Astrocyte (in vitro differentiated cells and primary cell): ENCODE measurements at regions not wholly inside any gene's neighbourhood (a gene's known extent, or its start where the extent isn't known, plus 50 kb on each side); places are given as distances from the start of the nearest gene placed in this dataset.
A peak's percentile ranks its signal among the peaks of the same experiment; 100 is the strongest.

Experiments
- DNase-seq: peaks from one replicate; pipeline ENCODE4 v3.0.0-alpha.2; 2010; ENCODE audit warnings: low read depth
- FAIRE-seq: peaks from 2 replicates; lab custom pipeline; 2011; peaks lifted over from hg19 to GRCh38; lab: Jason Lieb, UNC
- H2AFZ ChIP-seq: 2 replicates; pipeline ENCODE4 v1.6.0; 2012; ENCODE audit warnings: low read depth, low read length, inconsistent platforms
- H3K27ac ChIP-seq: 2 replicates; pipeline ENCODE4 v1.5.1; 2011; ENCODE audit warnings: low read depth, low read length, inconsistent platforms
- H3K27me3 ChIP-seq: 2 replicates; pipeline ENCODE4 v1.6.0; 2011; ENCODE audit warnings: low read length, inconsistent platforms; ENCODE audit not compliant: insufficient read depth
- H3K36me3 ChIP-seq: 2 replicates; pipeline ENCODE4 v1.5.1; 2011; ENCODE audit warnings: low read length, inconsistent platforms; ENCODE audit not compliant: insufficient read depth
- H3K4me1 ChIP-seq: 2 replicates; pipeline ENCODE4 v1.5.1; 2011; ENCODE audit warnings: low read length, inconsistent platforms; ENCODE audit not compliant: insufficient read depth
- H3K4me2 ChIP-seq: 2 replicates; pipeline ENCODE4 v1.6.0; 2012; ENCODE audit warnings: low read length, inconsistent platforms
- H3K4me3 ChIP-seq: 2 replicates; pipeline ENCODE4 v1.5.1; 2011; ENCODE audit warnings: low read depth, mild to moderate bottlenecking, low read length, inconsistent platforms; ENCODE audit not compliant: insufficient read depth
- H3K79me2 ChIP-seq: 2 replicates; pipeline ENCODE4 v1.6.0; 2012; ENCODE audit warnings: mild to moderate bottlenecking, low read length, inconsistent platforms; ENCODE audit not compliant: insufficient read depth
- H3K9ac ChIP-seq: 2 replicates; pipeline ENCODE4 v1.6.0; 2012; ENCODE audit warnings: mild to moderate bottlenecking, low read length, inconsistent platforms
- H3K9me3 ChIP-seq: 2 replicates; pipeline ENCODE4 v1.5.1; 2012; ENCODE audit warnings: low read depth, mild to moderate bottlenecking, low read length, inconsistent platforms; ENCODE audit not compliant: insufficient read depth
- H4K20me1 ChIP-seq: 2 replicates; pipeline ENCODE4 v1.6.0; 2012; ENCODE audit warnings: low read length, inconsistent platforms; ENCODE audit not compliant: insufficient read depth
- H3K27ac Mint-ChIP-seq: one replicate; pipeline ENCODE4 v1.8.0; 2021; ENCODE audit warnings: mild to moderate bottlenecking, mixed read lengths; ENCODE audit not compliant: unreplicated experiment
- H3K27me3 Mint-ChIP-seq: one replicate; pipeline ENCODE4 v1.8.0; 2021; ENCODE audit warnings: low read depth, mixed read lengths; ENCODE audit not compliant: unreplicated experiment
- H3K36me3 Mint-ChIP-seq: one replicate; pipeline ENCODE4 v1.8.0; 2021; ENCODE audit warnings: low read depth, mixed read lengths; ENCODE audit not compliant: unreplicated experiment
- H3K4me1 Mint-ChIP-seq: one replicate; pipeline ENCODE4 v1.8.0; 2021; ENCODE audit warnings: low read depth, mixed read lengths; ENCODE audit not compliant: unreplicated experiment
- H3K4me3 Mint-ChIP-seq: one replicate; pipeline ENCODE4 v1.8.0; 2021; ENCODE audit warnings: mild to moderate bottlenecking, moderate library complexity, mixed read lengths; ENCODE audit not compliant: unreplicated experiment
- H3K9me3 Mint-ChIP-seq: one replicate; pipeline ENCODE4 v1.8.0; 2021; ENCODE audit warnings: mild to moderate bottlenecking, mixed read lengths; ENCODE audit not compliant: unreplicated experiment
- CTCF ChIP-seq: IDR thresholded peaks from 2 replicates; pipeline ENCODE4 v1.5.1; 2011; ENCODE audit warnings: low read depth, mild to moderate bottlenecking, inconsistent platforms, low read length, moderate library complexity; ENCODE audit not compliant: insufficient read depth
- EZH2 ChIP-seq: IDR thresholded peaks from 2 replicates; pipeline ENCODE4 v1.6.1; 2012; ENCODE audit warnings: mild to moderate bottlenecking, low read length, inconsistent platforms; ENCODE audit not compliant: insufficient read depth

- Histone ChIP-seq H3K4me3 (no peak overlapping the region), H3K9ac (no peak overlapping the region), H3K27ac (no peak overlapping the region), H3K79me2 (peaks cover 89% of the 10 kb centered on the region), H4K20me1 (peaks cover 87% of the 10 kb centered on the region), H2AFZ (no peak overlapping the region), H3K36me3 (no peaks in the 10 kb centered on the region), H3K9me3 (no peaks in the 10 kb centered on the region), H3K27me3 (no peaks in the 10 kb centered on the region), H3K4me2 (no peak overlapping the region), H3K4me1 (no peaks in the 10 kb centered on the region)
- no peak for TF ChIP-seq EZH2
- no peak for TF ChIP-seq CTCF
- DNase-seq (no peak), FAIRE-seq (no peak)
- peaks cover 19% of the 10 kb centered on the region for H3K36me3 Mint-ChIP-seq
- no peak overlapping the region for H3K27ac Mint-ChIP-seq
- peaks cover 24% of the 10 kb centered on the region for H3K4me1 Mint-ChIP-seq
- H3K27me3 Mint-ChIP-seq: no peaks in the 10 kb centered on the region
- H3K9me3 Mint-ChIP-seq: no peaks in the 10 kb centered on the region
- H3K4me3 Mint-ChIP-seq: no peak overlapping the region
Measured at GRCh38 chr11:8785457-8785856, 102.9 kb downstream of the RPL27A start.

GRCh38 chr11:8785998-8786397 is 103.4 kb downstream of the RPL27A start:
- no peaks in the 10 kb centered on the region for H3K9me3 ChIP-seq
- DNase-seq (no peak), FAIRE-seq (no peak)
- H4K20me1 ChIP-seq: peaks cover 87% of the 10 kb centered on the region
- TF ChIP-seq CTCF (no peak), EZH2 (no peak)
- no peak overlapping the region for H2AFZ ChIP-seq
- H3K4me3 ChIP-seq: no peak overlapping the region
- no peaks in the 10 kb centered on the region for H3K4me1 ChIP-seq
- Mint-ChIP-seq H3K4me3 (no peak overlapping the region), H3K27me3 (no peaks in the 10 kb centered on the region), H3K9me3 (no peaks in the 10 kb centered on the region), H3K36me3 (peaks cover 20% of the 10 kb centered on the region), H3K4me1 (peaks cover 21% of the 10 kb centered on the region), H3K27ac (no peak overlapping the region)
- H3K4me2 ChIP-seq: no peak overlapping the region
- H3K27me3 ChIP-seq: no peaks in the 10 kb centered on the region
- no peak overlapping the region for H3K9ac ChIP-seq
- H3K79me2 ChIP-seq: peaks cover 89% of the 10 kb centered on the region
- no peak overlapping the region for H3K27ac ChIP-seq
- H3K36me3 ChIP-seq: no peaks in the 10 kb centered on the region

DNA sequence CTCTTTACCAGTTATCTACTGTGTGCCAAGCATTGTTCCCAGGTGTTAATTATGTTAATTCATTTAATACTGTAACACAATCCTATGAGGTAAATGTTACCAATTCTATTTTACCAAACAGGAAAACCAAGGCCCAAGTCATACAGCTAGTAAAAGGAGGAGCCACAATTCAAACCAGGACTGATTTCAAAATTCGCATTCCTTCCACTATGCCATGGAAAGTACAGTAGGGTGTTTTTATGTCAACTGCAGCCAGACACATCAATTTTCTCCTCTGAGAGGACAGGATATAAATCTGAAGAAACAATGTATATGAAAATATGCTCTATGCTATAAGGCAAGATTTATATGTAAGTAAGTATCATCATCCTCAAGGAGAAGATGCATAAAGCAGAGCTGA is 104.3 kb downstream of the RPL27A start:
- Histone ChIP-seq H3K79me2 (peaks cover 84% of the 10 kb centered on the region), H3K9me3 (no peaks in the 10 kb centered on the region), H2AFZ (no peak overlapping the region), H3K9ac (no peak overlapping the region), H3K4me3 (no peak overlapping the region), H3K27ac (no peak overlapping the region), H3K36me3 (no peaks in the 10 kb centered on the region), H4K20me1 (peaks cover 84% of the 10 kb centered on the region), H3K4me2 (no peak overlapping the region), H3K4me1 (no peaks in the 10 kb centered on the region), H3K27me3 (no peaks in the 10 kb centered on the region)
- DNase-seq (no peak), FAIRE-seq (peak; percentile 5)
- H3K36me3 Mint-ChIP-seq: peaks cover 16% of the 10 kb centered on the region
- H3K27ac Mint-ChIP-seq: no peak overlapping the region
- TF ChIP-seq CTCF (peak; percentile 13), EZH2 (no peak)
- no peaks in the 10 kb centered on the region for H3K27me3 Mint-ChIP-seq
- no peaks in the 10 kb centered on the region for H3K9me3 Mint-ChIP-seq
- peaks cover 21% of the 10 kb centered on the region for H3K4me1 Mint-ChIP-seq
- no peak overlapping the region for H3K4me3 Mint-ChIP-seq
